Left lung (tissue), 4 donors: ENCODE measurements at regions not wholly inside any gene's neighbourhood (a gene's known extent, or its start where the extent isn't known, plus 50 kb on each side); places are given as distances from the start of the nearest gene placed in this dataset.

Experiments
- ATAC-seq: fragments of 200-7000 bp; cut with Tn5 transposase; one replicate; pipeline ENCODE4 v1.9.1; 2020; ENCODE audit warnings: moderate library complexity
- DNase-seq, 4 donors: peaks; one replicate each; pipeline ENCODE4 v3.0.0-alpha.2; 2013 to 2020
- H3K27ac ChIP-seq, 2 donors: fragments of 200-600 bp; sonication (generic) in 1 of 2; one replicate each; pipeline versions ENCODE4 v1.5.0 to v1.8.0; 2020 to 2021
- H3K27me3 ChIP-seq, 2 donors: fragments of 200-600 bp; sonication (generic) in 1 of 2; one replicate each; pipeline versions ENCODE4 v1.5.0 to v1.8.0; 2020 to 2021
- H3K36me3 ChIP-seq, 2 donors: fragments of 200-600 bp; sonication (generic) in 1 of 2; one replicate each; pipeline versions ENCODE4 v1.5.0 to v1.8.0; 2020 to 2021
- H3K4me1 ChIP-seq, 2 donors: fragments of 200-600 bp; one replicate each; pipeline ENCODE4 v1.8.0; 2021
- H3K4me3 ChIP-seq, 2 donors: fragments of 200-600 bp; sonication (generic) in 1 of 2; one replicate each; pipeline versions ENCODE4 v1.5.0 to v1.8.0; 2020 to 2021; ENCODE audit warnings: mild to moderate bottlenecking in 1 of 2
- H3K9me3 ChIP-seq, 2 donors: fragments of 200-600 bp; sonication (generic) in 1 of 2; one replicate each; pipeline versions ENCODE4 v1.5.0 to v1.8.0; 2020 to 2021
- intact Hi-C, 2 donors: fragments of 100-400 bp; cut with DNase I; formaldehyde crosslinking; loops; one replicate each; pipeline versions ENCODE4 v1.11.2 to v1.14.2; 2022
- TF ChIP-seq, protein P1 (sequence below), 2 donors: fragments of 200-600 bp; sonication (generic) in 1 of 2; IDR thresholded peaks; one replicate each; pipeline versions ENCODE4 v1.5.0 to v1.8.0; 2021; ENCODE audit warnings: antibody characterized with exemption in 2 of 2
- donor health status: DM: no; HTN: yes; CAD: no.
- donor health status: DM: no; HTN: no; CAD: no.

GRCh38 chr5:4661326-4661725, 478.8 kb upstream of the ADAMTS16 start:
- no peak overlapping the region for H3K4me3 ChIP-seq
- no peaks in the 10 kb centered on the region for H3K27me3 ChIP-seq
- DNase-seq (no peak), ATAC-seq (no peak)
- no peaks in the 10 kb centered on the region for H3K9me3 ChIP-seq
- TF ChIP-seq, protein P1, sequence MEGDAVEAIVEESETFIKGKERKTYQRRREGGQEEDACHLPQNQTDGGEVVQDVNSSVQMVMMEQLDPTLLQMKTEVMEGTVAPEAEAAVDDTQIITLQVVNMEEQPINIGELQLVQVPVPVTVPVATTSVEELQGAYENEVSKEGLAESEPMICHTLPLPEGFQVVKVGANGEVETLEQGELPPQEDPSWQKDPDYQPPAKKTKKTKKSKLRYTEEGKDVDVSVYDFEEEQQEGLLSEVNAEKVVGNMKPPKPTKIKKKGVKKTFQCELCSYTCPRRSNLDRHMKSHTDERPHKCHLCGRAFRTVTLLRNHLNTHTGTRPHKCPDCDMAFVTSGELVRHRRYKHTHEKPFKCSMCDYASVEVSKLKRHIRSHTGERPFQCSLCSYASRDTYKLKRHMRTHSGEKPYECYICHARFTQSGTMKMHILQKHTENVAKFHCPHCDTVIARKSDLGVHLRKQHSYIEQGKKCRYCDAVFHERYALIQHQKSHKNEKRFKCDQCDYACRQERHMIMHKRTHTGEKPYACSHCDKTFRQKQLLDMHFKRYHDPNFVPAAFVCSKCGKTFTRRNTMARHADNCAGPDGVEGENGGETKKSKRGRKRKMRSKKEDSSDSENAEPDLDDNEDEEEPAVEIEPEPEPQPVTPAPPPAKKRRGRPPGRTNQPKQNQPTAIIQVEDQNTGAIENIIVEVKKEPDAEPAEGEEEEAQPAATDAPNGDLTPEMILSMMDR (IDR thresholded peaks at IDR 0.05), result no peak
- H3K4me1 ChIP-seq, result no peaks in the 10 kb centered on the region
- H3K36me3 ChIP-seq, result no peaks in the 10 kb centered on the region
- intact Hi-C loops, result no loop called here
- H3K27ac ChIP-seq, result no peak overlapping the region

- intact Hi-C loops, result no loop called here
- Histone ChIP-seq H3K9me3 (no peaks in the 10 kb centered on the region), H3K4me3 (no peak overlapping the region), H3K27ac (no peak overlapping the region), H3K27me3 (no peaks in the 10 kb centered on the region), H3K4me1 (no peaks in the 10 kb centered on the region), H3K36me3 (no peaks in the 10 kb centered on the region)
- ATAC-seq (no peak), DNase-seq (no peak)
- TF ChIP-seq, protein P1 (IDR thresholded peaks at IDR 0.05), result no peak
These were observed 478.3 kb upstream of the ADAMTS16 start for GRCh38 chr5:4661836-4662235.

DNA sequence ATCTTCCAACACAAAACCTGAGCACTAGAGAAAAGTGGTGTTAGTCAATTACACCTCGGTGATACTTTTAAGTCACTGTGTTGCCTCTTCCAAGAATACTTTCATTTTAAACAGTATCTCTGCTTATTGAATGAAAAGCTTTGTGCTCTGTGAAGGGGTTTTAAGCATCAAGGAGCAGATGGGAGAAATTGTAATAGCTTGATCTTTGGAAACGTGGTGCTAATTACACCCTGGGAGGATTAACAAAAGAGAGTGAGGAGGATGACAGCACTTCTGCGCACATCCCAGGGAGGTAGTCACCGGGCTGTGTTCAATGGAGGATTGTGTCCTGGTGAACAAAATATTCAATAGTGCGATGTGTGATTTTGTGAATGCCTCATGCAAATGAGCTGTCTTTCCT, 477.4 kb upstream of the ADAMTS16 start:
- Histone ChIP-seq H3K9me3 (no peaks in the 10 kb centered on the region), H3K4me3 (no peak overlapping the region), H3K4me1 (no peaks in the 10 kb centered on the region), H3K36me3 (no peaks in the 10 kb centered on the region), H3K27me3 (no peaks in the 10 kb centered on the region), H3K27ac (no peak overlapping the region)
- TF ChIP-seq, protein P1 (IDR thresholded peaks at IDR 0.05), result no peak
- DNase-seq (no peak), ATAC-seq (no peak)
- intact Hi-C loops, result no loop called here

DNA sequence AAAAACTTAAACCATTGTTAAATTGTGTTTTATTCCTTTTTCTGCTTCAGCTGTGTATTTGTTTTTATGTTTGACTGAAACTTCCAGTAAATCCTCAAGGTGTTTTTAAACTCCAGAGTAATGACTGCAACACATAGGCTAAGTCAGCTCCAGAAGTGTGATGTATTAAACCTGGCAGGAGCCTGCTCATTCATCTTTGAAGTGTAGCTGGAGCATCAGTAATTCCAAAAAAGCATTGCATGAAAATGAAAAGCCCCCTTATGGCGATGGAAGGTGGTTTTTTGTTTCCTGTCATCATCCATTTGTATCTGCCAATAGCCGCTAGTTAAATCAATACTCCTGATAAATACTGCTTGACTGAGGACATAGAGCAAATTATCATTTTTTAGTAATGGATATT, 474.2 kb upstream of the ADAMTS16 start:
- DNase-seq, result no peak
- Histone ChIP-seq H3K27ac (no peak overlapping the region), H3K36me3 (no peaks in the 10 kb centered on the region), H3K4me1 (no peaks in the 10 kb centered on the region), H3K4me3 (no peak overlapping the region), H3K27me3 (no peaks in the 10 kb centered on the region), H3K9me3 (no peaks in the 10 kb centered on the region)
- no peak for ATAC-seq
- intact Hi-C loops, result no loop called here
- TF ChIP-seq, protein P1 (IDR thresholded peaks at IDR 0.05), result no peak

- TF ChIP-seq, protein P1 (IDR thresholded peaks at IDR 0.05), result no peak
- H3K4me3 ChIP-seq, result no peak overlapping the region
- no peaks in the 10 kb centered on the region for H3K27me3 ChIP-seq
- H3K9me3 ChIP-seq, result no peaks in the 10 kb centered on the region
- H3K36me3 ChIP-seq, result no peaks in the 10 kb centered on the region
- no peak overlapping the region for H3K27ac ChIP-seq
- DNase-seq, result no peak
- no peak for ATAC-seq
- intact Hi-C loops, result no loop called here
- H3K4me1 ChIP-seq, result no peaks in the 10 kb centered on the region
These were observed 466.0 kb upstream of the ADAMTS16 start for GRCh38 chr5:4674166-4674565.
